ENCODE measurements at regions not wholly inside any gene's neighbourhood (a gene's known extent, or its start where the extent isn't known, plus 50 kb on each side); places are given as distances from the start of the nearest gene placed in this dataset.
A peak's percentile ranks its signal among the peaks of the same experiment; 100 is the strongest.

GRCh38 chr12:63326260-63326659 lies 175.3 kb upstream of the AVPR1A start:
- no peak for DNase-seq
- Histone ChIP-seq H3K4me1 (peaks cover 0 to 24% (median 4%) of the 10 kb centered on the region in 12 donors), H3K27ac (peak overlapping the region in 4 of 12 donors; percentile 7 to 55 (median 36)), H3K4me3 (no peak overlapping the region), H3K9me3 (no peaks in the 10 kb centered on the region), H3K36me3 (no peaks in the 10 kb centered on the region), H3K27me3 (no peaks in the 10 kb centered on the region)
- peak in 1 of 4 donors; percentile 74 for ATAC-seq
- no peak for TF ChIP-seq POLR2A (IDR thresholded peaks at IDR 0.05)
- TF ChIP-seq, protein P1, sequence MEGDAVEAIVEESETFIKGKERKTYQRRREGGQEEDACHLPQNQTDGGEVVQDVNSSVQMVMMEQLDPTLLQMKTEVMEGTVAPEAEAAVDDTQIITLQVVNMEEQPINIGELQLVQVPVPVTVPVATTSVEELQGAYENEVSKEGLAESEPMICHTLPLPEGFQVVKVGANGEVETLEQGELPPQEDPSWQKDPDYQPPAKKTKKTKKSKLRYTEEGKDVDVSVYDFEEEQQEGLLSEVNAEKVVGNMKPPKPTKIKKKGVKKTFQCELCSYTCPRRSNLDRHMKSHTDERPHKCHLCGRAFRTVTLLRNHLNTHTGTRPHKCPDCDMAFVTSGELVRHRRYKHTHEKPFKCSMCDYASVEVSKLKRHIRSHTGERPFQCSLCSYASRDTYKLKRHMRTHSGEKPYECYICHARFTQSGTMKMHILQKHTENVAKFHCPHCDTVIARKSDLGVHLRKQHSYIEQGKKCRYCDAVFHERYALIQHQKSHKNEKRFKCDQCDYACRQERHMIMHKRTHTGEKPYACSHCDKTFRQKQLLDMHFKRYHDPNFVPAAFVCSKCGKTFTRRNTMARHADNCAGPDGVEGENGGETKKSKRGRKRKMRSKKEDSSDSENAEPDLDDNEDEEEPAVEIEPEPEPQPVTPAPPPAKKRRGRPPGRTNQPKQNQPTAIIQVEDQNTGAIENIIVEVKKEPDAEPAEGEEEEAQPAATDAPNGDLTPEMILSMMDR (IDR thresholded peaks at IDR 0.05) = no peak
- intact Hi-C loops (cut with DNase I) = no loop called here

- peak overlapping the region in 6 of 12 donors; percentile 1 to 55 (median 32) for H3K27ac ChIP-seq
- DNase-seq = no peak
- no peaks in the 10 kb centered on the region for H3K36me3 ChIP-seq
- peaks cover 0 to 24% (median 4%) of the 10 kb centered on the region in 12 donors for H3K4me1 ChIP-seq
- H3K4me3 ChIP-seq = no peak overlapping the region
- ATAC-seq = peak in 1 of 4 donors; percentile 79
- intact Hi-C loops (cut with DNase I) = no loop called here
- 8 to 42% (median 23%) methylated on average over 1 of the region's 1 CpG for WGBS, 4 donors
- H3K27me3 ChIP-seq = no peaks in the 10 kb centered on the region
- no peaks in the 10 kb centered on the region for H3K9me3 ChIP-seq
- TF ChIP-seq, protein P1 (IDR thresholded peaks at IDR 0.05) = no peak
- no peak for TF ChIP-seq POLR2A (IDR thresholded peaks at IDR 0.05)
These were observed 174.8 kb upstream of the AVPR1A start for GRCh38 chr12:63325757-63326156.

DNA sequence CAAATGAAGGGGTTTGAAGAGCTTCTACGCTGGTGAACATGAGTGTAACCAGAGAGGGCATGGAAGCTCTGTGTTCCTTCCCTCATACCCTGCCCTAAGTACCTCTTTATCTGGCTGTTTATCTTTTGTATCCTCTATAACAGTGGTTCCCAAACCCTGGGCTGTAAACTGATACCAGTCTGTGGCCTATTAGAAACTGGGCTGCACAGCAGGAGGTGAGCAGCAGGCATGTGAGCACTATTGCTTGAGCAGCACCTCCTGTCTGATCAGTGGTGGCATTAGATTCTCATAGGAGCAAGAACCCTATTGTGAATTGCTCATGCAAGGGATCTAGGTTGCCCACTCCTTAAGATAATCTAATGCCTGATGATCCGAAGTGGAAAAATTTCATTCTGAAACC lies 172.9 kb upstream of the AVPR1A start:
- no peaks in the 10 kb centered on the region for H3K36me3 ChIP-seq
- WGBS, 4 donors = 86 to 93% (median 91%) methylated on average over 2 of the region's 2 CpGs
- no peaks in the 10 kb centered on the region for H3K27me3 ChIP-seq
- intact Hi-C loops (cut with DNase I) = no loop called here
- no peak overlapping the region for H3K27ac ChIP-seq
- peaks cover 0 to 24% (median 4%) of the 10 kb centered on the region in 12 donors for H3K4me1 ChIP-seq
- no peak overlapping the region for H3K4me3 ChIP-seq
- TF ChIP-seq POLR2A (IDR thresholded peaks at IDR 0.05) = no peak
- TF ChIP-seq, protein P1 (IDR thresholded peaks at IDR 0.05) = no peak
- ATAC-seq (no peak), DNase-seq (no peak)
- H3K9me3 ChIP-seq = peaks cover 0 to 2% (median 0%) of the 10 kb centered on the region in 12 donors

- peaks cover 0 to 15% (median 0%) of the 10 kb centered on the region in 12 donors for H3K4me1 ChIP-seq
- no peaks in the 10 kb centered on the region for H3K36me3 ChIP-seq
- TF ChIP-seq, protein P1 (IDR thresholded peaks at IDR 0.05) = no peak
- no peak for TF ChIP-seq POLR2A (IDR thresholded peaks at IDR 0.05)
- no peak for ATAC-seq
- intact Hi-C loops (cut with DNase I) = no loop called here
- DNase-seq = no peak
- H3K27me3 ChIP-seq = no peaks in the 10 kb centered on the region
- WGBS, 4 donors = 48 to 94% (median 70%) methylated on average over 2 of the region's 2 CpGs
- H3K27ac ChIP-seq = no peak overlapping the region
- H3K9me3 ChIP-seq = peaks cover 0 to 10% (median 0%) of the 10 kb centered on the region in 12 donors
- no peak overlapping the region for H3K4me3 ChIP-seq
These were observed 170.4 kb upstream of the AVPR1A start for GRCh38 chr12:63321373-63321772.
